ENCODE measurements at regions not wholly inside any gene's neighbourhood (a gene's known extent, or its start where the extent isn't known, plus 50 kb on each side); places are given as distances from the start of the nearest gene placed in this dataset.

- DNase-seq: no peak
These were observed 248.6 kb downstream of the CYP26B1 start for GRCh38 chr2:71898851-71899681.

GRCh38 chr2:71898375-71898774 is 249.3 kb downstream of the CYP26B1 start:
- Mint-ChIP-seq H3K9me3 (no peaks in the 10 kb centered on the region), H3K27ac (no peak overlapping the region), H3K27me3 (ENCODE audit: low read depth, poor library complexity) (peaks cover 41% of the 10 kb centered on the region), H3K36me3 (ENCODE audit: low read depth) (no peaks in the 10 kb centered on the region), H3K4me1 (no peaks in the 10 kb centered on the region), H3K4me3 (no peak overlapping the region)
- no peak for DNase-seq
- no peak for TF ChIP-seq CTCF (IDR thresholded peaks at IDR 0.05)

More at GRCh38 chr2:71898851-71899681, 248.6 kb downstream of the CYP26B1 start:
- no peak overlapping the region for H3K4me3 Mint-ChIP-seq
- H3K4me1 Mint-ChIP-seq: no peaks in the 10 kb centered on the region
- H3K27ac Mint-ChIP-seq: no peak overlapping the region
- TF ChIP-seq CTCF (IDR thresholded peaks at IDR 0.05): no peak
- no peaks in the 10 kb centered on the region for H3K36me3 Mint-ChIP-seq (ENCODE audit: low read depth)
- no peaks in the 10 kb centered on the region for H3K9me3 Mint-ChIP-seq
- H3K27me3 Mint-ChIP-seq (ENCODE audit: low read depth, poor library complexity): peaks cover 45% of the 10 kb centered on the region

- H3K36me3 Mint-ChIP-seq (ENCODE audit: low read depth): no peaks in the 10 kb centered on the region
- DNase-seq: no peak
- no peaks in the 10 kb centered on the region for H3K4me1 Mint-ChIP-seq
- no peak overlapping the region for H3K4me3 Mint-ChIP-seq
- H3K27ac Mint-ChIP-seq: peak overlapping the region; percentile 41
- peaks cover 47% of the 10 kb centered on the region for H3K27me3 Mint-ChIP-seq (ENCODE audit: low read depth, poor library complexity)
- no peak for TF ChIP-seq CTCF (IDR thresholded peaks at IDR 0.05)
- no peaks in the 10 kb centered on the region for H3K9me3 Mint-ChIP-seq
These were observed 249.8 kb downstream of the CYP26B1 start for GRCh38 chr2:71897836-71898235.

GRCh38 chr2:71897137-71897480 is 250.6 kb downstream of the CYP26B1 start:
- no peaks in the 10 kb centered on the region for H3K36me3 Mint-ChIP-seq (ENCODE audit: low read depth)
- H3K9me3 Mint-ChIP-seq: no peaks in the 10 kb centered on the region
- peaks cover 52% of the 10 kb centered on the region for H3K27me3 Mint-ChIP-seq (ENCODE audit: low read depth, poor library complexity)
- no peak overlapping the region for H3K4me3 Mint-ChIP-seq
- no peak for TF ChIP-seq CTCF (IDR thresholded peaks at IDR 0.05)
- H3K4me1 Mint-ChIP-seq: no peaks in the 10 kb centered on the region
- no peak overlapping the region for H3K27ac Mint-ChIP-seq
- no peak for DNase-seq

GRCh38 chr2:71896385-71897136 is 251.1 kb downstream of the CYP26B1 start:
- Mint-ChIP-seq H3K9me3 (no peaks in the 10 kb centered on the region), H3K36me3 (ENCODE audit: low read depth) (no peaks in the 10 kb centered on the region), H3K27me3 (ENCODE audit: low read depth, poor library complexity) (peaks cover 55% of the 10 kb centered on the region), H3K4me3 (no peak overlapping the region), H3K27ac (no peak overlapping the region), H3K4me1 (no peaks in the 10 kb centered on the region)
- no peak for DNase-seq
- no peak for TF ChIP-seq CTCF (IDR thresholded peaks at IDR 0.05)

Data from nephron progenitor cell (in vitro differentiated cells).